Colonic mucosa (tissue), 4 donors: ENCODE measurements at regions not wholly inside any gene's neighbourhood (a gene's known extent, or its start where the extent isn't known, plus 50 kb on each side); places are given as distances from the start of the nearest gene placed in this dataset.

ENCODE experiments used
- DNase-seq: peaks from one replicate; pipeline ENCODE4 v3.0.0-alpha.2; 2020
- H3K27ac ChIP-seq: fragments of 200-600 bp; one replicate; pipeline ENCODE4 v1.8.0; 2021
- H3K27me3 ChIP-seq: fragments of 200-600 bp; one replicate; pipeline ENCODE4 v1.8.0; 2021
- H3K36me3 ChIP-seq: fragments of 200-600 bp; one replicate; pipeline ENCODE4 v1.8.0; 2021
- H3K4me1 ChIP-seq: fragments of 200-600 bp; one replicate; pipeline ENCODE4 v1.8.0; 2021; ENCODE audit warnings: mild to moderate bottlenecking
- H3K4me3 ChIP-seq: fragments of 200-600 bp; one replicate; pipeline ENCODE4 v1.8.0; 2021
- H3K9ac ChIP-seq, 2 donors: one replicate each; pipeline ENCODE4 v1.7.0; 2013; ENCODE audit warnings: control low read depth in 2 of 2, low read depth in 2 of 2, low read length in 2 of 2
- H3K9me3 ChIP-seq: fragments of 200-600 bp; one replicate; pipeline ENCODE4 v1.8.0; 2021
- intact Hi-C: fragments of 100-400 bp; cut with DNase I; formaldehyde crosslinking; loops from one replicate; pipeline ENCODE4 v1.14.1; 2022
- TF ChIP-seq, protein P1 (sequence below): fragments of 200-600 bp; IDR thresholded peaks from one replicate; pipeline ENCODE4 v1.8.0; 2022; ENCODE audit warnings: antibody characterized with exemption, mild to moderate bottlenecking
- donor health status: healthy.
- donor health status: DM: no; HTN: no; CAD: no.
- donor health status: DM: no; HTN: no; CAD: no.

DNA sequence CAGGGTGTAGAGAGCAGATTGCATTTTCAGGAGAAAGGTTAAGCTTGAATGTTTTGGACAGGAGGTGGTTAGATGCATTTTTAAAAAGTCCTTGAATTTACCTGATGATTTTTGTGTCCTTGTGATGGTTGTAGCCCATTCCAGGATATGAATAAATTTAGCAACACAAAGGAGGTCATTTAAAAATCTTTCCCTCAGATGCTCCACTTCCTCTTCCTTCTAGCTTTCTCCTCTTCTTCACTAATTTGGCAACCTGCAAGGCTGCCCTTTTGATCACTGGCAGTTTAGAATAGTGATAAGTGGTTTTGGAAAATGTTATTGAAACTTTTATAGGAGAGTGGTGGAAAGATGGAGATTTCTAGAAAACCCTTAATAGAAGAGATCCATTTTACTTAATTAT, 124.0 kb downstream of the LMO4 start:
- no peaks in the 10 kb centered on the region for H3K9me3 ChIP-seq
- H3K27ac ChIP-seq: no peak overlapping the region
- H3K27me3 ChIP-seq: no peaks in the 10 kb centered on the region
- DNase-seq: no peak
- no peak overlapping the region for H3K4me3 ChIP-seq
- TF ChIP-seq, protein P1, sequence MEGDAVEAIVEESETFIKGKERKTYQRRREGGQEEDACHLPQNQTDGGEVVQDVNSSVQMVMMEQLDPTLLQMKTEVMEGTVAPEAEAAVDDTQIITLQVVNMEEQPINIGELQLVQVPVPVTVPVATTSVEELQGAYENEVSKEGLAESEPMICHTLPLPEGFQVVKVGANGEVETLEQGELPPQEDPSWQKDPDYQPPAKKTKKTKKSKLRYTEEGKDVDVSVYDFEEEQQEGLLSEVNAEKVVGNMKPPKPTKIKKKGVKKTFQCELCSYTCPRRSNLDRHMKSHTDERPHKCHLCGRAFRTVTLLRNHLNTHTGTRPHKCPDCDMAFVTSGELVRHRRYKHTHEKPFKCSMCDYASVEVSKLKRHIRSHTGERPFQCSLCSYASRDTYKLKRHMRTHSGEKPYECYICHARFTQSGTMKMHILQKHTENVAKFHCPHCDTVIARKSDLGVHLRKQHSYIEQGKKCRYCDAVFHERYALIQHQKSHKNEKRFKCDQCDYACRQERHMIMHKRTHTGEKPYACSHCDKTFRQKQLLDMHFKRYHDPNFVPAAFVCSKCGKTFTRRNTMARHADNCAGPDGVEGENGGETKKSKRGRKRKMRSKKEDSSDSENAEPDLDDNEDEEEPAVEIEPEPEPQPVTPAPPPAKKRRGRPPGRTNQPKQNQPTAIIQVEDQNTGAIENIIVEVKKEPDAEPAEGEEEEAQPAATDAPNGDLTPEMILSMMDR: no peak
- no peaks in the 10 kb centered on the region for H3K36me3 ChIP-seq
- intact Hi-C loops: no loop called here
- H3K4me1 ChIP-seq: no peaks in the 10 kb centered on the region
- H3K9ac ChIP-seq: no peak overlapping the region

DNA sequence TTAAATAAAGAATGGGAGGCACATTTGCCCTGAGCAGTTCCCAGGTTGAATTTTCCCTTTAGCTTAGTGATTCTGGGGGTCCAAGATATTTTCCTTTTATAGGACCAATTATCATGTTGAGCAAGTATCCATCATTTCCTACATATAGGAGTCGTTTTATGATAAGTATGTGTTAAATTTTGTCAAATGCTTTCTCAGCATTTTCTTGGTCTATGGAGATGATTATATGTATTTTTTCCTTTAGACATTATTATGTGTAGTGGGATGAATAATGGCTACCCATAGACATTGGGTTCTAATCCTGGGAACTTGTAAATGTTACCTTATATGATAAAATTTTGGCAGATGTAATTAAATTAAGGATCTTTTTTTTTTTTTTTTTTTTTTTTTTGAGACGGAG, 128.7 kb downstream of the LMO4 start:
- Histone ChIP-seq H3K36me3 (no peaks in the 10 kb centered on the region), H3K9ac (no peak overlapping the region), H3K9me3 (no peaks in the 10 kb centered on the region), H3K27ac (no peak overlapping the region), H3K4me3 (no peak overlapping the region), H3K27me3 (no peaks in the 10 kb centered on the region), H3K4me1 (no peaks in the 10 kb centered on the region)
- TF ChIP-seq, protein P1: no peak
- no peak for DNase-seq
- intact Hi-C loops: no loop called here

DNA sequence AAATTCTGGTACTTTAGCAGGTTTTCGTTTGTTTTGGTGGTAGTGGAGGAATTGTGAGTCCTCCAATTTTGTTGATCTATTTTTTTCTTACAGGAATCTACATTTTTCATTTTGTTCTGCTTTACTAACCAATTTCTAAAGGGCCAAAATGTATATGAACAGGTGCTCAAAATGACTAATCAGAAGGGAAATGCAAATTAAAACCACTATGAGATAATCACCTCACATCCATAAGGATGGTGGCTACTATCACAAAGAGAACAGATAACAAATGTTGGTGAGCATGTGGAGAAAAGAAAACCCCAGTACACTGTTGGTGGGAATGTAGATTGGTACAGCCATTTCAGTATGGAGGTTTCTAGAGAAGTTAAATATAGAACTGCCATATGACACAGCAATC, 134.2 kb downstream of the LMO4 start:
- no peak overlapping the region for H3K27ac ChIP-seq

DNA sequence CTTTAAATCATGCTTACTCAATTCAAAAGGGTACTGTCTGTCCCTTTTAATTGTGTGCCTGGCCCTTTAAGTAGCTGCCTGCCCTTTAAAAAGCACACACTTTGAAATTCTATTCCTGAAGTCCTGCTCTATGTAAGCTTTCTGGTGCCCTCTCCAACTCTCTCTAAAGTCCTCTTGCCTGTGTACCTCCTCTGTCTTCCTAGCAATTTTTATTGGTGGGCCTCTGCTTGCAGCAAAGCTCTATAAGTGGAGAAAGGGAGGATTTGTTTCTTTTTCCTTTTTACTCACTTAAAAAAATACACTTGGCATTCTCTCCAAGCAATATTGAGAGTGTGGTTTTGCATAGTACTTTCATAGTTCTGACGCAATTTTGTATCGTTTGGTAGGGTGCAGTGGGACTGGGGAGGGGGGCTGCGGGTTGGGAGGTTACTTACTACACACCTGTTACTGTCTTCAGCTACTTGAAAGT, 135.4 kb downstream of the LMO4 start:
- DNase-seq: no peak
- intact Hi-C loops: no loop called here
- TF ChIP-seq, protein P1: no peak

More for the DNA sequence above, 134.2 kb downstream of the LMO4 start:
- H3K9ac ChIP-seq: no peak overlapping the region
- H3K4me1 ChIP-seq: no peaks in the 10 kb centered on the region
- DNase-seq: no peak
- H3K4me3 ChIP-seq: no peak overlapping the region
- no peaks in the 10 kb centered on the region for H3K36me3 ChIP-seq
- TF ChIP-seq, protein P1: no peak
- intact Hi-C loops: no loop called here
- H3K9me3 ChIP-seq: no peaks in the 10 kb centered on the region
- no peaks in the 10 kb centered on the region for H3K27me3 ChIP-seq

DNA sequence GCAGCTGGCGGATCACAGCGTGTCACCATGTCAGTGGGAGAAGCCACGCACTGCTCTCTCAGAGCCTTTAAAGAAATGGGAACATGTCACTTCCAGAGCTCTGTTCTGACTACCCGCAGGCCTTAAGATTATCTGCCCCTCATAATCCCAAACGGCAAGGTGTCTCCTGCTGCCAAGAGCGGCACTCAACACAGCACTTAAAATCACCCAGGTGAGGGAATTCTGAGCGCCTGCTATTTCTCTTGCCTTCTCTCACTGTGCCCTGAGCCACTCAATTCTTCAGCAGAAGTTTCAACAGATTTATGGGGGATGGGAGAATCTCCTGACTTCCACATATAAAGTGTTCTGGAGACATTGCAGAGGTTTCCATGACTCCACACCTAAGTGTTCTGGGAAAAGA, 137.9 kb downstream of the LMO4 start:
- TF ChIP-seq, protein P1: no peak
- Histone ChIP-seq H3K4me3 (no peak overlapping the region), H3K4me1 (no peaks in the 10 kb centered on the region), H3K27me3 (no peaks in the 10 kb centered on the region), H3K27ac (no peak overlapping the region), H3K9ac (no peak overlapping the region), H3K9me3 (no peaks in the 10 kb centered on the region), H3K36me3 (no peaks in the 10 kb centered on the region)
- no peak for DNase-seq
- intact Hi-C loops: no loop called here

More for the DNA sequence above, 135.4 kb downstream of the LMO4 start:
- Histone ChIP-seq H3K4me1 (no peaks in the 10 kb centered on the region), H3K36me3 (no peaks in the 10 kb centered on the region), H3K27ac (no peak overlapping the region), H3K9me3 (no peaks in the 10 kb centered on the region), H3K4me3 (no peak overlapping the region), H3K9ac (no peak overlapping the region), H3K27me3 (no peaks in the 10 kb centered on the region)

DNA sequence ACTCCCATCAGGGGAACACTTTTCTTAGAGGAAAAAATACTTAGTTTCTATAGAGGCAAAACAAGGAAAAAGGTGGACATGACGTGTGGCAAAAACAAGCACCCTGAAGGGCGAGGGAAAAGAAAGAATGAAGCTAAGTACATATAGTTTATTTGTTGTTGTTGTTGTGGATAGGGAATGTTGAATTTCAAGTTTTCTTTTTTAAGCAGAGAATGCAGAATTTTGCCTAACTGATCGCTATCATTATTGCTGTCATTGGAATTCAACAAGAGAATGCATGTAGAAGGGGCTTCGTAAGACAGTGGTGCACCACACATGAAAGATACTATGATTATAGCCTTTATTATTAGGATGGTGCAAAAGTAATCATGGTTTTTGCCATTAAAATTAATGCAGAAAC, 144.0 kb downstream of the LMO4 start:
- no peak for DNase-seq
- TF ChIP-seq, protein P1: no peak
- H3K27me3 ChIP-seq: no peaks in the 10 kb centered on the region
- H3K36me3 ChIP-seq: no peaks in the 10 kb centered on the region
- no peak overlapping the region for H3K27ac ChIP-seq
- intact Hi-C loops: no loop called here
- no peak overlapping the region for H3K4me3 ChIP-seq
- no peak overlapping the region for H3K9ac ChIP-seq
- no peaks in the 10 kb centered on the region for H3K4me1 ChIP-seq
- H3K9me3 ChIP-seq: no peaks in the 10 kb centered on the region
